Astrocyte of the spinal cord (primary cell): ENCODE measurements at regions not wholly inside any gene's neighbourhood (a gene's known extent, or its start where the extent isn't known, plus 50 kb on each side); places are given as distances from the start of the nearest gene placed in this dataset.

Experiments
- DNase-seq: peaks from one replicate; pipeline ENCODE4 v3.0.0; 2011; ENCODE audit warnings: low read depth, low spot score
- H3K4me3 ChIP-seq: 2 replicates; pipeline ENCODE4 v1.5.1; 2011; ENCODE audit warnings: low read depth, mild to moderate bottlenecking, low read length, moderate library complexity
- CTCF ChIP-seq: IDR thresholded peaks from 2 replicates; pipeline ENCODE4 v1.5.1; 2012; ENCODE audit warnings: low read depth, mild to moderate bottlenecking, low read length, inconsistent platforms
- in situ Hi-C: cut with HindIII; loops from 2 replicates; pipeline ENCODE4 v1.10.0; 2017; ENCODE audit warnings: low sequenced_read_pairs

- no peak for DNase-seq
- in situ Hi-C loops = no loop called here
- TF ChIP-seq CTCF = no peak
- H3K4me3 ChIP-seq = no peak overlapping the region
Measured at GRCh38 chr5:152995214-152995725, 495.2 kb upstream of the GRIA1 start.

GRCh38 chr5:153005711-153006110 lies 484.8 kb upstream of the GRIA1 start:
- DNase-seq = no peak
- no peak for TF ChIP-seq CTCF
- in situ Hi-C loops = no loop called here
- no peak overlapping the region for H3K4me3 ChIP-seq

- TF ChIP-seq CTCF = no peak
- in situ Hi-C loops = no loop called here
- DNase-seq = no peak
- no peak overlapping the region for H3K4me3 ChIP-seq
Measured at GRCh38 chr5:153006681-153007080, 483.8 kb upstream of the GRIA1 start.

- no peak for DNase-seq
- no peak for TF ChIP-seq CTCF
- no peak overlapping the region for H3K4me3 ChIP-seq
- in situ Hi-C loops = no loop called here
Measured at GRCh38 chr5:153014194-153014593, 476.3 kb upstream of the GRIA1 start.

- no peak overlapping the region for H3K4me3 ChIP-seq
- no peak for DNase-seq
- in situ Hi-C loops = no loop called here
- no peak for TF ChIP-seq CTCF
Measured at GRCh38 chr5:153018121-153018520, 472.3 kb upstream of the GRIA1 start.

- no peak for DNase-seq
- TF ChIP-seq CTCF = no peak
- in situ Hi-C loops = no loop called here
- no peak overlapping the region for H3K4me3 ChIP-seq
Measured at GRCh38 chr5:153030755-153031725, 459.4 kb upstream of the GRIA1 start.
